ENCODE measurements at regions not wholly inside any gene's neighbourhood (a gene's known extent, or its start where the extent isn't known, plus 50 kb on each side); places are given as distances from the start of the nearest gene placed in this dataset.

DNA sequence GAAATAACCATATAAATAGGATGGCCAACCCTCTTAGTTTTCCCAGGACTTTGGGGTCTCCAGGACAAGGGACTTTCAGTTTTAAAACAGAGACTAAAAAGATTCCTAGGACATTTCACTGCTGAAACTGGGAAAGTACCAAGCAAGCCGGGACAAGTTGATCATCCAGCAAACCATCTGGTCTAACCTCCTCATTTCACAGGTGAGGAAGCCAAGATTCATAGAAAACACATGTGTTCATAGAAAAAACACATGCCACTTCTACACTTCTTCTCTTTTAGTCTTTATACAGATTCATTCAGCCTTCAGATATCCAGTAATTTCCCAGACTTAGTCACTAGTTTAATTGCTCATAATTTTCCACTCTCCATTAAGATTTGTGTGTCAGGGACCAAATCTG, 165.6 kb upstream of the CCDC54 start:
- TF ChIP-seq, protein P1, sequence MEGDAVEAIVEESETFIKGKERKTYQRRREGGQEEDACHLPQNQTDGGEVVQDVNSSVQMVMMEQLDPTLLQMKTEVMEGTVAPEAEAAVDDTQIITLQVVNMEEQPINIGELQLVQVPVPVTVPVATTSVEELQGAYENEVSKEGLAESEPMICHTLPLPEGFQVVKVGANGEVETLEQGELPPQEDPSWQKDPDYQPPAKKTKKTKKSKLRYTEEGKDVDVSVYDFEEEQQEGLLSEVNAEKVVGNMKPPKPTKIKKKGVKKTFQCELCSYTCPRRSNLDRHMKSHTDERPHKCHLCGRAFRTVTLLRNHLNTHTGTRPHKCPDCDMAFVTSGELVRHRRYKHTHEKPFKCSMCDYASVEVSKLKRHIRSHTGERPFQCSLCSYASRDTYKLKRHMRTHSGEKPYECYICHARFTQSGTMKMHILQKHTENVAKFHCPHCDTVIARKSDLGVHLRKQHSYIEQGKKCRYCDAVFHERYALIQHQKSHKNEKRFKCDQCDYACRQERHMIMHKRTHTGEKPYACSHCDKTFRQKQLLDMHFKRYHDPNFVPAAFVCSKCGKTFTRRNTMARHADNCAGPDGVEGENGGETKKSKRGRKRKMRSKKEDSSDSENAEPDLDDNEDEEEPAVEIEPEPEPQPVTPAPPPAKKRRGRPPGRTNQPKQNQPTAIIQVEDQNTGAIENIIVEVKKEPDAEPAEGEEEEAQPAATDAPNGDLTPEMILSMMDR (IDR thresholded peaks at IDR 0.05): no peak
- ATAC-seq (no peak), DNase-seq (no peak)
- no peaks in the 10 kb centered on the region for H3K4me1 ChIP-seq (ENCODE audit: low read depth)
- H3K4me3 ChIP-seq: no peak overlapping the region
- intact Hi-C loops (cut with DNase I, micrococcal nuclease): no loop called here
- no peaks in the 10 kb centered on the region for H3K36me3 ChIP-seq (ENCODE audit: low read depth)
- no peaks in the 10 kb centered on the region for H3K9me3 ChIP-seq

DNA sequence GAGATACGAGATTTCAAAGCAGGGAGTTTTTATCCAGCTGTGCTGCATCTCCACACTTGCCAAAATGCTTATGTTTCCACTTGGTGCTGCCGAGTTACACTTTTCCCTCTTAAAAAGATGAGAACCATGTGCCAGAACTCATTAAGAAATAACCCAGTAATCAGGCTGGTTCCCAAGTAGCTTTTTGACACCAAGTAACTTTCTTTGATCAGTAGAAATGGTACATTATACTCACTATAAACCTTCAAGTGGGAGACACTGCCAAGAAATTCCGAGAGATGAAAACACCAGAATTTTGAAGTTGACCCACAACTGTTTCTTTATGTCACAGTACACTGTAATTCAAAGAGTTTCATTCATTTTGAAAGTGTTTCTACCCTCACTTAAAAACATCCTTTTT, 164.6 kb upstream of the CCDC54 start:
- ATAC-seq (no peak), DNase-seq (no peak)
- no peaks in the 10 kb centered on the region for H3K4me1 ChIP-seq (ENCODE audit: low read depth)
- no peaks in the 10 kb centered on the region for H3K36me3 ChIP-seq (ENCODE audit: low read depth)
- TF ChIP-seq, protein P1 (IDR thresholded peaks at IDR 0.05): no peak
- no peak overlapping the region for H3K4me3 ChIP-seq
- no peaks in the 10 kb centered on the region for H3K9me3 ChIP-seq
- intact Hi-C loops (cut with DNase I, micrococcal nuclease): no loop called here

DNA sequence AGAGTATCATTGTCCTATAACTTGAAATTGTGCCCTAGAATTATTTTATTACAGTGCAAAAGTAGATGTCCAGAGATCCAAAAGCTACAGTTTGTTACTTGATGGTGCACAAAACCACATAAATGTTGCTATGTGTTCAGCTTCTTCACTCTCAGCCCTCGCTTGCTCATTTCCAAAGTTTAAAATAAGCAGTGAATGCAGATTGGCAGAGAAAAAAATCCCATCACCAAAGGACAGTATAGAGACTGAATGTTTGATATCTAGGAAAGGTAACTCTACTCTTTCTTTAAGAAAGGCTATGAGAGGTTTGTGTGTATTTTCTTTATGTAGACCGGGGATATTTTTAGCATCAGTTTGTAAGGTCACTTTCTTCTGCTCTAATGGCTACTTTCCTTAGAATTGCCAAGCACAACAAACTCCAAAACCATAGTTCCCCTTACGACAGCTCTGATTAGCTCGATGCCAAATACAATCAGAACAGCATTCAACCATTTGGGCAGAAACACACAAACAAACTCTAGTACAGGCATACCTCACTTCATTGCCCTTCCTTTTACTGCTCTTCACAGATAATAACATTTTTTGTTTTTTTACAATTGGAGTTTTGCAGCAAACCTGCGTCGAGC, 164.1 kb upstream of the CCDC54 start:
- ATAC-seq: no peak
- Histone ChIP-seq H3K4me1 (ENCODE audit: low read depth) (no peaks in the 10 kb centered on the region), H3K4me3 (no peak overlapping the region), H3K9me3 (no peaks in the 10 kb centered on the region), H3K36me3 (ENCODE audit: low read depth) (no peaks in the 10 kb centered on the region)
- intact Hi-C loops (cut with DNase I, micrococcal nuclease): no loop called here
- TF ChIP-seq, protein P1 (IDR thresholded peaks at IDR 0.05): no peak
- DNase-seq: no peak

DNA sequence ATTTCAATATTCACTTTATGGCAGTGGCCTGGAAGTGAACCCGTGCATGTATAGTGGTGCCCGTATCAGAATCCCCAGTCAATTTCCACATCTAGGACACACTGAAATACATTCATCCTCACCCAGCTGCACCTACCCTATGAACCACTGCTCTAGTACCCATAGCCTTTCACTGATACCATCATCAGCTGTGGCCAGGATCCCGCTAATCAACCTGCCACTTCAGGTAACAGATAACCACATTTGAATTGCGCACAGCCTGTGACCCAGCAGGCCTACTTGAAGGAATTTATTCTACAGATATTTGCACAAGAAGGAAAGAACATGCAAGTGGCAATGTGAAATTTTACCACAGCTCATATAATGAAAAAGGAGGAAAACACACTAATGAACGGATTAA, 161.0 kb upstream of the CCDC54 start:
- Histone ChIP-seq H3K4me1 (ENCODE audit: low read depth) (no peaks in the 10 kb centered on the region), H3K4me3 (no peak overlapping the region), H3K9me3 (no peaks in the 10 kb centered on the region), H3K36me3 (ENCODE audit: low read depth) (no peaks in the 10 kb centered on the region)
- TF ChIP-seq, protein P1 (IDR thresholded peaks at IDR 0.05): no peak
- intact Hi-C loops (cut with DNase I, micrococcal nuclease): no loop called here
- DNase-seq (no peak), ATAC-seq (no peak)

DNA sequence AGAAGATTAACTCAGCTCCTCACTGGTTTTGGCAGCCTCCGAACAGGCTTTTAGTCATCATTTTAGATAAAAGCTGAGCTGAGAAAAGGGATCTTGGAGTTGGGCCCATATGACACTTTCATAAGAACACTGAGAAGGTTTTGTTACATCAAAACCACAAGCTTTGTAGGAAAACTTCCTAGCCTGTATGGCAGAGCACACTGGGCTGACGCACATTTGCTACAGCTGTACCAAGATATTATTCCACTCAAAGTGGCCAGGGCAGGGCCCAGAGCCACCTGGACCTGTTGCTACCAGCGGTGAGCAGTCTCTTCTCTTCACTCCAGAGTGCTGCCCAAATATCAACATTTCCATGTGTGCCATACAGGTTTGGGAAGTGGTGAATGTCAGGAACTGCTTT, 160.5 kb upstream of the CCDC54 start:
- TF ChIP-seq, protein P1 (IDR thresholded peaks at IDR 0.05): no peak
- intact Hi-C loops (cut with DNase I, micrococcal nuclease): no loop called here
- no peaks in the 10 kb centered on the region for H3K36me3 ChIP-seq (ENCODE audit: low read depth)
- H3K4me1 ChIP-seq (ENCODE audit: low read depth): no peaks in the 10 kb centered on the region
- no peak for DNase-seq
- no peak overlapping the region for H3K4me3 ChIP-seq
- ATAC-seq: no peak
- H3K9me3 ChIP-seq: no peaks in the 10 kb centered on the region

DNA sequence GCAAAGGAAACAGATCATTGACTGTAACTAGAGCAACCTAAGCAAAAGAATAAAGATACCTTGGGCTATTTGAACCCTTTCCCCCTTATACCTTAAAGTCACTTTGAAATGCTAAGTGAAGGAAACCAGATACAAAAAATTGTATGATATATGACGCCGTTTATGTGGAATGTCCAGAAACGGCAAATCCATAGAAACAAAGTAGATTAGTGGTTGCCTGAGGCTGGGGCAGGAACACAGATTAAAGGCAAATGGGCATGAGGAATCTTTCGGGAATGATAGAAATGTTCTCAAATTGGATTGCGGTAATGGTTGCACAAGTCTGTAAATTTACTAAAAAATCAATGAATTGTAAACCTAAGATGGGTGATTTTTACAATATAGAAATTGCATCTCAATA, 160.1 kb upstream of the CCDC54 start:
- DNase-seq: no peak
- intact Hi-C loops (cut with DNase I, micrococcal nuclease): no loop called here
- H3K4me1 ChIP-seq (ENCODE audit: low read depth): no peaks in the 10 kb centered on the region

More for the DNA sequence above, 160.1 kb upstream of the CCDC54 start:
- ATAC-seq: no peak
- no peaks in the 10 kb centered on the region for H3K9me3 ChIP-seq
- no peak overlapping the region for H3K4me3 ChIP-seq
- TF ChIP-seq, protein P1 (IDR thresholded peaks at IDR 0.05): no peak
- no peaks in the 10 kb centered on the region for H3K36me3 ChIP-seq (ENCODE audit: low read depth)

Data from mucosa of descending colon (tissue), 3 donors.